ENCODE measurements at regions not wholly inside any gene's neighbourhood (a gene's known extent, or its start where the extent isn't known, plus 50 kb on each side); places are given as distances from the start of the nearest gene placed in this dataset.

- Histone ChIP-seq H3K27ac (no peak overlapping the region), H3K36me3 (no peaks in the 10 kb centered on the region), H3K4me3 (no peak overlapping the region), H3K27me3 (no peaks in the 10 kb centered on the region), H3K9me3 (peaks cover 0 to 7% of the 10 kb centered on the region in 2 donors), H3K4me1 (no peaks in the 10 kb centered on the region)
- intact Hi-C loops (cut with DNase I) = no loop called here
- no peak for TF ChIP-seq CTCF (IDR thresholded peaks at IDR 0.05)
- no peak for DNase-seq (ENCODE audit: low spot score in 2 of 2)
Measured at GRCh38 chr6:54655162-54655561, 191.4 kb upstream of the FAM83B start.

GRCh38 chr6:54665278-54665677 is 181.3 kb upstream of the FAM83B start:
- Histone ChIP-seq H3K36me3 (no peaks in the 10 kb centered on the region), H3K27me3 (no peaks in the 10 kb centered on the region), H3K4me3 (no peak overlapping the region), H3K9me3 (peaks cover 5 to 12% of the 10 kb centered on the region in 2 donors), H3K4me1 (no peaks in the 10 kb centered on the region), H3K27ac (no peak overlapping the region)
- DNase-seq (ENCODE audit: low spot score in 2 of 2) = no peak
- intact Hi-C loops (cut with DNase I) = no loop called here
- no peak for TF ChIP-seq CTCF (IDR thresholded peaks at IDR 0.05)

- no peaks in the 10 kb centered on the region for H3K27me3 ChIP-seq
- intact Hi-C loops (cut with DNase I) = no loop called here
- H3K27ac ChIP-seq = no peak overlapping the region
- DNase-seq (ENCODE audit: low spot score in 2 of 2) = no peak
- no peaks in the 10 kb centered on the region for H3K36me3 ChIP-seq
- H3K4me1 ChIP-seq = no peaks in the 10 kb centered on the region
- H3K9me3 ChIP-seq = no peaks in the 10 kb centered on the region
- TF ChIP-seq CTCF (IDR thresholded peaks at IDR 0.05) = no peak
- H3K4me3 ChIP-seq = no peak overlapping the region
Measured at GRCh38 chr6:54680531-54680930, 166.0 kb upstream of the FAM83B start.

- no peaks in the 10 kb centered on the region for H3K36me3 ChIP-seq
- H3K4me1 ChIP-seq = no peaks in the 10 kb centered on the region
- H3K27ac ChIP-seq = peak overlapping the region in 1 of 2 donors; percentile 28
- H3K27me3 ChIP-seq = no peaks in the 10 kb centered on the region
- H3K9me3 ChIP-seq = no peaks in the 10 kb centered on the region
- no peak for TF ChIP-seq CTCF (IDR thresholded peaks at IDR 0.05)
- intact Hi-C loops (cut with DNase I) = no loop called here
- DNase-seq (ENCODE audit: low spot score in 2 of 2) = no peak
- H3K4me3 ChIP-seq = no peak overlapping the region
Measured at GRCh38 chr6:54681267-54681666, 165.3 kb upstream of the FAM83B start.

- Histone ChIP-seq H3K4me1 (no peaks in the 10 kb centered on the region), H3K27ac (no peak overlapping the region), H3K4me3 (no peak overlapping the region), H3K27me3 (no peaks in the 10 kb centered on the region), H3K9me3 (no peaks in the 10 kb centered on the region), H3K36me3 (no peaks in the 10 kb centered on the region)
- no peak for DNase-seq (ENCODE audit: low spot score in 2 of 2)
- no peak for TF ChIP-seq CTCF (IDR thresholded peaks at IDR 0.05)
- intact Hi-C loops (cut with DNase I) = no loop called here
Measured at GRCh38 chr6:54681987-54682386, 164.6 kb upstream of the FAM83B start.

GRCh38 chr6:54689620-54690019 is 157.0 kb upstream of the FAM83B start:
- TF ChIP-seq CTCF (IDR thresholded peaks at IDR 0.05) = no peak

More at GRCh38 chr6:54689620-54690019, 157.0 kb upstream of the FAM83B start:
- Histone ChIP-seq H3K4me1 (no peaks in the 10 kb centered on the region), H3K4me3 (no peak overlapping the region), H3K9me3 (no peaks in the 10 kb centered on the region), H3K27ac (no peak overlapping the region), H3K27me3 (no peaks in the 10 kb centered on the region), H3K36me3 (no peaks in the 10 kb centered on the region)
- no peak for DNase-seq (ENCODE audit: low spot score in 2 of 2)
- intact Hi-C loops (cut with DNase I) = no loop called here

Measured in ascending aorta (tissue), 2 donors.